ENCODE measurements at regions not wholly inside any gene's neighbourhood (a gene's known extent, or its start where the extent isn't known, plus 50 kb on each side); places are given as distances from the start of the nearest gene placed in this dataset.
"Not testable (repeated sequence)": the region's sequence is repeated elsewhere in the genome, so short reads cannot be mapped to it uniquely, and the experiment has no call there.

DNA sequence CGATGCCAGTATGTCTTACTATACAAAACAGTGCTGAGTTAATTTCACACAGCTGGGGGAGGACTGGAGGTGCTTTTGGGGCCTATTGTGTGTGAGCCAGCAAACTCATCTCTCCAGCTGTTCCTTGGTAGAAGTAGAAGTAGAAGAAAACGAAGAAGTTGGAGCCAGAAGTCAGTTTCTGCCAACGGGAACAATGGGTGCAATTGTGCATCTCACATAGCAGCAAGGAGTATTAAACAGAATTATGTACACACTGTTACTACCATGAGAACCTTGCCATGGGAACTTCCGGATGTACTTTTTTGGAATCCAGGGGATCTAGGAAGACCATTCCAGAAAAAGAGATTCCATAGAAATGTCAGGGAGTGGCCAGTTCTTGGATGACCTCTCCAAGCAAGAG, 88.6 kb downstream of the VCPKMT start:
- no peak for ATAC-seq
- Histone ChIP-seq H3K36me3 (no peaks in the 10 kb centered on the region), H3K4me1 (peaks cover 6% of the 10 kb centered on the region), H3K4me3 (no peak overlapping the region), H3K27me3 (ENCODE audit: low read depth) (no peaks in the 10 kb centered on the region), H3K9me3 (peaks cover 7% of the 10 kb centered on the region), H3K27ac (no peak overlapping the region)
- DNase-seq, result no peak
- no peak for TF ChIP-seq CTCF (IDR thresholded peaks at IDR 0.05)
- intact Hi-C loops (cut with DNase I), result no loop called here

GRCh38 chr14:50028458-50028857, 87.9 kb downstream of the VCPKMT start:
- Histone ChIP-seq H3K27ac (no peak overlapping the region), H3K4me3 (no peak overlapping the region), H3K4me1 (peaks cover 6% of the 10 kb centered on the region), H3K36me3 (no peaks in the 10 kb centered on the region), H3K27me3 (ENCODE audit: low read depth) (no peaks in the 10 kb centered on the region), H3K9me3 (peaks cover 7% of the 10 kb centered on the region)
- DNase-seq (no peak), ATAC-seq (no peak)
- TF ChIP-seq CTCF (IDR thresholded peaks at IDR 0.05), result no peak
- intact Hi-C loops (cut with DNase I), result no loop called here

DNA sequence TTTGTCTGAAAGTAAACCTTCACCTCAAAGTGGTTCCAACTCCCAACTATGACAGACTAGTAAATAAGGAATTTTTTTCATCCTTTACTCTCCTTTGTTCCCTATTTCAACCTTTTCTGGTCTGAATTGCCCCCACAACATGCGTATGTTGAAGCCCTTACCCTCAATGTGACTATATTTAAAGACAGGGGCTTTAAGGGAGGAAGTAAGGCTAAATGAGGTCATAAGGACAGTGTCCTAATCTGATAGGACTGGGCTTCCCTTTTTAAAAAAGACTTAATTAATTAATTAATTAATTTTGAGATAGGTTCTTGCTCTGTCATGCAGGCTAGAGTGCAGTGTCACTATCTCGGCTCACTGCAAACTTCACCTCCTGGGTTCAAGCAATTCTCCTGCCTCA, 86.3 kb downstream of the VCPKMT start:
- peaks cover 6% of the 10 kb centered on the region for H3K4me1 ChIP-seq
- no peaks in the 10 kb centered on the region for H3K27me3 ChIP-seq (ENCODE audit: low read depth)
- H3K36me3 ChIP-seq, result no peaks in the 10 kb centered on the region
- no peak for TF ChIP-seq CTCF (IDR thresholded peaks at IDR 0.05)
- ATAC-seq (peak; percentile 39 to 40), DNase-seq (no peak)
- intact Hi-C loops (cut with DNase I), result no loop called here
- no peak overlapping the region for H3K27ac ChIP-seq
- H3K9me3 ChIP-seq, result peaks cover 7% of the 10 kb centered on the region
- no peak overlapping the region for H3K4me3 ChIP-seq

GRCh38 chr14:50030911-50031310, 85.5 kb downstream of the VCPKMT start:
- H3K9me3 ChIP-seq; ATAC-seq; H3K27ac ChIP-seq; H3K36me3 ChIP-seq; H3K27me3 ChIP-seq (ENCODE audit: low read depth); intact Hi-C loops (cut with DNase I); H3K4me3 ChIP-seq; DNase-seq; H3K4me1 ChIP-seq: not testable (repeated sequence)

DNA sequence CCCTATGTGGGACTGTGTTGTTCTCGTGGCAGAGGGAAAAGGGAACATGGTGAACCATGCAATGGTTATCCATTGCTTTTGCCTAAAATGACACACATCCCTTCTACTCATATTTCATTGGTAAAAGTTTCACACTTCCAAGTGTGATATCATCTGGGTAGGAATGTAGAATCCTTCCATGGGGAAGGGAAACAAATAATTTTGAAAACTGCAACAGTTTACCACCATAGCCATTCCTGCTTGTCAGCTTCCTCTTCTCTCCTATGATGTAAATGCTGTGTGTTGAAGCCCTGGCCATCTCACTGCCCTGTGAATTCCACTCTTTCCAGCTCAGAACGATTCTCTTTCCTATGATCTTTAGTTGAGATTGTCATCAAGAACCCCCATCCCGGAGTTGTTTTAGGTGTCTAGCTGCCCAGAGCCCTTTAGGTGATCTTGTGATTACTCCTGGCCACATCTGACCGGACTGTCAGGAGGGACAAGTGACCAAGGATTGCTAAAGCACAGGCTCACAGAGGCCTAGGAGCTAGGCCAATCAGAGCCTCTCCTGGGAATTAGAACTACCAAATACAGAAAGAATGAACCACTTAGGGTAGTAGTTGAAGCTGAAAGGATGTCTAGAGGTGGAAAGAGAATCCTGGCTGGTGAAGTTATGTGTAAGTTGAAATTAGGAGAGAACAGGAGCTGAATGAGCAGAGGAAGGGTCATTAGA, 84.6 kb downstream of the VCPKMT start:
- Histone ChIP-seq H3K4me1 (peaks cover 6% of the 10 kb centered on the region), H3K4me3 (no peak overlapping the region), H3K27ac (peak overlapping the region; percentile 18), H3K27me3 (ENCODE audit: low read depth) (no peaks in the 10 kb centered on the region), H3K9me3 (no peaks in the 10 kb centered on the region), H3K36me3 (no peaks in the 10 kb centered on the region)
- ATAC-seq (no peak), DNase-seq (no peak)
- no peak for TF ChIP-seq CTCF (IDR thresholded peaks at IDR 0.05)
- intact Hi-C loops (cut with DNase I), result no loop called here

DNA sequence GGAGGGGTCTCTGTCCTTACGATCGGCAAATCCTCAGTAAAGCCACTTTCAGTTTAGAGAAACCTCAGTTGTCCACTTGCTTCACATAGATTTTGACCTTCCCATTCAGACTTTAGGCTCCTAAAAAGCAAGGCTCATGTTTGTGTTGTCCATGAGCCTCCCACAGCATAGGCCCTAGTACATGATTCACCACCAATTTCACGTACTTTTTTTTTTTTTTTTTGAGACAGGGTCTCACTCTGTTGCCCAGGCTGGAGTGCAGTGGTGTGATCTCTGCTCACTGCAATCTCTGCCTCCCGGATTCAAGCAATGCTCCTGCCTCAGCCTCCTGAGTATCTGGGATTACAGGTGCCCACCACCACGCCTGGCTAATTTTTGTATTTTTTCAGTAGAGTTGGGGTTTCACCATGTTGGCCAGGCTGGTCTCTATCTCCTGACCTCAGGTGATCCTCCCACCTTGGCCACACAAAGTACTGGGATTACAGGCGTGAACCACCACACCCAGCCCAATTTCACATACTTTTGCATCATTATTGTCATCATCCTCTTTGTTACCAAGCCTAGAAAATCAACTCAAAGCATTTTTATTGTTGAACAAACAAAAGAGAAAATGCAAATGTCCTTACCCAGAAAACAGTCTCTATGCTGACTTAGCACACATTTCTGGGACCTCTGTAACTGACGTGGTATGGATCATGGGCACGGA, 83.8 kb downstream of the VCPKMT start:
- DNase-seq; H3K27ac ChIP-seq; ATAC-seq; H3K27me3 ChIP-seq (ENCODE audit: low read depth); intact Hi-C loops (cut with DNase I); H3K36me3 ChIP-seq; H3K4me1 ChIP-seq; H3K4me3 ChIP-seq; H3K9me3 ChIP-seq: not testable (repeated sequence)

Measured in lower lobe of right lung (tissue), 2 donors.